ENCODE measurements at regions not wholly inside any gene's neighbourhood (a gene's known extent, or its start where the extent isn't known, plus 50 kb on each side); places are given as distances from the start of the nearest gene placed in this dataset.

DNA sequence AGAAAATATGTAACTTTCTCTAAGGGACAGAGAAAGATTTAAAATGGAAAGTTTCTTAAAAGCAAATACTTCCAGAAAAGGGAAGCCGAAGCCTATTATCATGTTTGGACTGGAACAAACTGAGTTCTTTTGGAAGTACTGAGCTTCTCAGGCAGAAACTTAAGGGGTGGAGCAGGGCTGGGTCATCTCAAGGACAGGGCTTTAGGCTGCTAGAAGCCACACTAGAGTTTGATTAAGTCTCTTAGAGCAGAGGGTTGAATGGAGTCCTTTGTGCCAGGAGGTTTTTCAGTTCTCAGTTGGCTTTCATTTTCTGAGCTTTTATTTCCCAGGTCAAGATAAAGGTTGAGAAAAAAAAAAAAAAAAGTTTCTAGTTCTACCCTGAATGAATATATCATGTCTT, 432.7 kb downstream of the SLITRK5 start:
- DNase-seq: no peak

- no peak for DNase-seq
Observed at GRCh38 chr13:88104576-88104975, 433.4 kb downstream of the SLITRK5 start.

GRCh38 chr13:88107570-88107969, 436.4 kb downstream of the SLITRK5 start:
- no peak for DNase-seq

DNA sequence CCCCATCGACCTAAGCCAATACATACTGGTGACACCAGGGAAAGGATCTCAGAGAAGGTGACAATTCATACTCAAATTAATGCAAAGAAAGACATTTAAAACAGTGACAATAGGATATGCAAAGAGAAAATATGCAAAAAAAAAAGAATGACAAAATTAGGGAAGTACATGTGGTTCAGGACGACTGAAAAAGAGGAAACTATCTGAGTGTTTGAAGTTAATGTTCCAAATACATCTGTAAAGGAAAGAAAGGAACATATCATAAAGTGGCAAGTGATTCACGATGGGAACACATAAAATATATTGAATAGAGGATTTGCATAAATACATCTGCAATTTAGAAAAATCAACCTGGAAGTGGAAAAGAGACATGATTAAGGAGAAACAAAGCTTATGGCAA, 441.4 kb downstream of the SLITRK5 start:
- no peak for DNase-seq

GRCh38 chr13:88115976-88116375, 444.8 kb downstream of the SLITRK5 start:
- no peak for DNase-seq

GRCh38 chr13:88118952-88119351, 447.8 kb downstream of the SLITRK5 start:
- no peak for DNase-seq

DNA sequence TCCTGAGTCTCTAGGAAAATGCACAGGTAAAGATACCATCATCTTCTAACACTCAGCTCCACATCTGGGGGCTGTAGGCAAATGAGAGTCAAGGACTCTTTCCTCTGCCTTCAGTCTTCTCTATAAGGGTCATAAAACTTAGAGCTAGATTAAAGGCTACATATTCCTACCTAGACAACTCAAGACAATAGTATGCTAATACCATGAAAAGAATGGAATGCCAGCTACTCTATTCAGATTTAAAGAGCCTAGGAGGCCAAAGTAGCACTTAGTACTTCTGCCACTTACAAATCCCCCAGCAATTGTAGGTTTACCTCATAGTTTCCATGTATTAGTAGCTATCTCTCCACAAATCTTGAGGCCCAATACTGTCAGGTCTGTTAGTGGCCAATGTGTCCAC, 453.0 kb downstream of the SLITRK5 start:
- DNase-seq: no peak

DNA sequence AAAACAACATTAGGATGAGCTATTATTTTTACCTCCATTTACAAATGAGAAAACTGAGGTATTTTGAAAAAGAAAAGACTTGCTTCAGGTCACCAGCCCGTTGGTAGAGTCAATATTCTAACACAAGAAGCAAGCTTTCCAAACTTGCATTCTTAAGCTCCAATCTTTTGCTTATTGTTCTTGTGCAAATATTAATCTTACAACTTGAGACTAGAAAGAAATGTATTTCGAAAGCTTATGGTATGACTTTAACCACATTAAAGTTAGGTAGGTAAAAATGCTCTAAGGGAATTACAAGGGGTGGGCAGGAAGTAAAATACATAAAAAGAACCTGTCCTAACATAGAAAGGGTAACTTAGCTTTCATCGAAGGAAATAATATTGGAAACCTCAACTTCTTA, 453.9 kb downstream of the SLITRK5 start:
- DNase-seq: no peak

- no peak for DNase-seq
Observed at GRCh38 chr13:88136098-88136790, 465.1 kb downstream of the SLITRK5 start.

GRCh38 chr13:88142653-88143052, 471.5 kb downstream of the SLITRK5 start:
- no peak for DNase-seq

GRCh38 chr13:88144580-88144979, 473.4 kb downstream of the SLITRK5 start:
- DNase-seq: no peak

- DNase-seq: no peak
Observed at GRCh38 chr13:88153353-88153752, 482.2 kb downstream of the SLITRK5 start.

GRCh38 chr13:88154001-88154400, 482.8 kb downstream of the SLITRK5 start:
- DNase-seq: no peak

DNA sequence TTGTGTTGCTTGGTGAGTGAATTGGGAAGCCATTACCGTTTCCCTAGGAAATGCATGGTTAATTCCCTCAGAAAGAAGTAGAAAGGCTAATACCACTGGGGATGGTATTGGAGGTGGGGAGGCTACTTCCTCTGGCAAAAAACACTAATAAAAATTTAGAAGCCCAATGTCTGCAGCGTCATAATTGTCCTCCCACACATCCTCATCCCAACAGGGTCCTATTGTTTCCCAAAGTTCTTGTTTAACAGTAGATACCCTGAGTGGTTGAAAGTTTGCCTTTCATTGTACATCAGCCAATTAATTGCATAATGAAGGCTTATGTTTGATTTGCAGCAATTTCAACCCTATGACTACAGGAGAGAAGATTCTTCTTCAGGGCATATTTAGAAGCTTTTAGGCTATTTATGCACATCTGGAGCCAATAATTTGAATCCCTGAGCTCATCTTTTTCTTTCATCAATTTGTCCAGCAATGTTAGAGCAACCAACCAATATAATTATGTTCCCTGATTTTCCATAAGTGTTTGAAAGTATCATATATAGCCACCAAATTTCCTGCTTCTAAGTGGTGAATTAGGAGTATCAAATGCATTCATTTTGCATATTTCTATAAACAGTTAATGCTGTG, 491.0 kb downstream of the SLITRK5 start:
- DNase-seq: no peak

- DNase-seq: no peak
Observed at GRCh38 chr13:88176231-88176630, 505.1 kb downstream of the SLITRK5 start.

DNA sequence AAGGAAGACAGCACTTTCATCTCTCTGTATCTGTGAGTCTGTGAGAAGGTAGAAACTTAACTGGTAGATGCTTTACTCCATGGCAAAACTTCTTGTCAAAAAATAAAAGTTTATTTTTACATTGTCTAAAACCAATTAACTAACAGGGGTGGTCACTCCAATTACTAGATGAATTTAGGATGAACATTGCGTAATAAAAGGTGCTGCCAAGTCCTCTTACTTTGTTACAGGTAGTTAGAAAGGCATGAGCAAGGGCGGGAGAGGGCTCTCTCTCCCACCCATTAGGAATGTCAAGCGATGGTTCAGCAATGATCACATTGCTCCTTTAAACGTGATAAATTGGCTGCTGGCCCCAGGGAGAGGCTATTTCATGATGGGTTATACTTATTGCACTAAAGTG, 512.3 kb downstream of the SLITRK5 start:
- no peak for DNase-seq

GRCh38 chr13:88188986-88189385, 517.8 kb downstream of the SLITRK5 start:
- DNase-seq: no peak

DNA sequence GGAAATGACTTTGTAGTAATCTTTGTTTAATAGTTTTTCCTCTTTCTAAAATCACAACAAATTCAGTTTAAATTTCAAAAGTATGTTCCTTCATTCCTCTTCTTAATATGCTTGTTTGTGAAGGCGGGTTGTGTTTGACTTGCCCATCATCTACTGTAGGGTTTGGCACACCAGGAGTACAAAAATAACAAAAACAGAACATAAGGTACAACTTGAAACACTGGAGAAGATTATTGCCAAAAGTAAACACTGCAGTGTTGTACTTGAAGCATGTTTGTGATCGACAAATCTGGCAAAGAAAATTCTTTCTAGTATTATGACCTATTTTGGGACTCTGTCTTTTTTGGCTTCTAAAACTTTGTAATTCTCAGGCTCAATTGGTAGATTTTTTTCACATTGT, 518.6 kb downstream of the SLITRK5 start:
- no peak for DNase-seq

DNA sequence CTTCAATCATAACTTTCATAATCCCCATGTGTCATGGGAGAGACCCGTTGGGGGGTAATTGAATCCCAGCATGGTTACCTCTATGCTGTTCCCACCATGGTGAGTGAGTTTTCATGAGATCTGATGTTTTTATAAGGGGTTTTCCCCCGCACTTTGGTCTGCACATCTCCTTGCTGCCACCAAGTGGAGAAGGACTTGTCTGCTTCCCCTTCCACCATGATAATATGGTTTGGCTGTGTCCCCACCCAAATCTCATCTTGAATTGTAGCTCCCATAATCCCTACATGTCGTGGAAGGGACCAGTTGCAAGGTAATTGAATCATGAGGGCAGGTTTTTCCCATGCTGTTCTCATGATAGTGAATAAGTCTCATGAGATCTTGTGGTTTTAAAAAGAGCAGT, 524.9 kb downstream of the SLITRK5 start:
- DNase-seq: no peak

DNA sequence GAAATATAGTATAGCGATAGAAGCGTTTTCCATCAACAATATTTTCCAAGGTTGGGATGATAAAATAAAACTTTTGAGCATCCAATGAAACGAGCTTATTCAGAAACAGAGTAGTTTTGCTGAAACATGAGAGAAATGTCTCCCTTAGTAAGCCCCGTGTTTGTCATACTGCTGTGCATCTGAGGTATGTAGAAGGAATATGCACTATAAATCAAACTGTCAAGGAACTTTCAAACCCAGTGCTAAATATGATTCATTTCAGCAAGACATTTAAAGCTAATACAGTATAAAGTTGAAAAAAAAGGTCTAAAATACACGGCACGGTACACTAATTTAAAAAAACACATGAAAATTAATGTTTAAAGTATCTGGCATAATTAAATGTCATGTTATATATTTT, 546.2 kb downstream of the SLITRK5 start:
- no peak for DNase-seq

GRCh38 chr13:88217883-88218282, 546.7 kb downstream of the SLITRK5 start:
- DNase-seq: no peak

DNA sequence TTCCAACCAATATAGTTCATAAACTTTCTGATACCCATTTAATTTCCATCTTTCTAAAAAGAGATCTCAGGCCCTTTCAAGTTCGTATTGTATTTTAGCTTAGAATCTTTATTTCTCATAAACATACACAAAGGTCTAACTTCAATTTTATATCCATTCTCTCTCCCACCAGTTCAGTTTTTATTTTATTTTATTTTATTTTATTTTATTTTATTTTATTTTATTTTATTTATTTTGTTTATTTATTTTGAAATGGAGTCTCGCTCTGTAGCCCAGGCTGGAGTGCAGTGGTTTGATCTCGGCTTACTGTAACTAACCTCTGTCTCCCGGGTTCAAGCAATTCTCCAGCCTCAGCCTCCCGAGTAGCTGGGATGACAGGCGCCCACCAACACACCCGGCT, 552.8 kb downstream of the SLITRK5 start:
- no peak for DNase-seq

- no peak for DNase-seq
Observed at GRCh38 chr13:88235441-88235840, 564.3 kb downstream of the SLITRK5 start.

GRCh38 chr13:88246239-88246638, 575.1 kb downstream of the SLITRK5 start:
- no peak for DNase-seq

DNA sequence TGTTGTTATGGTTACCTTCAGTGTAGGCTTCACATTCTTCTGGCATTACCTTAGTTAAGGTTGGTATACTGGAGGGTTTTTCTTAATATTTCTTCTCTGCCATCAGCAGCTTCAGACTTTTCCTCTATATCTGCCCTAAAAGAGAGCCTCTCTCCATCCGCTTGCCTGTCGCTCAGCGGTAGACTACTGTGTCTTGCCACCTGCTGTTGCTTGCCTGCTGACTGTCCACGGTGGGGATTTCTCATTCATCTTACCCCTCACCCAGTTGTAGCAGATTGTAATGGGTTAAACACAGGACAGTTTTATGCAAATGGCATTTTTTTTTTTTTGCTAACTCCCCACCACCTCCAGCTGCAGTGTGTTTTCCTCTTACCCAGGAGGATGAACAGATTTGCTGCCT, 577.2 kb downstream of the SLITRK5 start:
- no peak for DNase-seq
